SU-DHL-6 (cell line): ENCODE measurements at regions not wholly inside any gene's neighbourhood (a gene's known extent, or its start where the extent isn't known, plus 50 kb on each side); places are given as distances from the start of the nearest gene placed in this dataset.

Source experiments
- H2AFZ ChIP-seq: fragments of 200-600 bp; sonication (generic); 2 replicates; pipeline ENCODE4 v1.6.1; 2014; ENCODE audit warnings: low read depth, mild to moderate bottlenecking, moderate library complexity, mixed read lengths, antibody characterized with exemption, low read length; ENCODE audit not compliant: severe bottlenecking
- H3F3A ChIP-seq: fragments of 200-600 bp; shearing (Covaris generic); 2 replicates; pipeline ENCODE4 v1.6.0; 2016; ENCODE audit warnings: antibody characterized with exemption, mild to moderate bottlenecking; ENCODE audit not compliant: insufficient read depth
- H3K27ac ChIP-seq: fragments of 200-600 bp; sonication (generic); 2 replicates; pipeline ENCODE4 v1.5.1; 2016; ENCODE audit warnings: low read depth, mild to moderate bottlenecking, low read length, moderate library complexity, mixed read lengths
- H3K27me3 ChIP-seq: fragments of 200-600 bp; sonication (generic), shearing (Covaris generic); 2 replicates; pipeline ENCODE4 v1.6.0; 2014; ENCODE audit warnings: mild to moderate bottlenecking, low read length
- H3K36me3 ChIP-seq: fragments of 200-600 bp; sonication (generic); 2 replicates; pipeline ENCODE4 v1.6.1; 2014; ENCODE audit warnings: mild to moderate bottlenecking, low read length, mixed read lengths
- H3K4me2 ChIP-seq: fragments of 300-600, 200-600 bp; shearing (Covaris generic), sonication (generic); 2 replicates; pipeline ENCODE4 v1.6.0; 2014; ENCODE audit warnings: low read length, low read depth, mild to moderate bottlenecking; ENCODE audit not compliant: poor library complexity, severe bottlenecking
- H3K4me3 ChIP-seq: fragments of 200-600 bp; sonication (generic); 2 replicates; pipeline ENCODE4 v1.5.1; 2014; ENCODE audit warnings: antibody characterized with exemption, low read length, mild to moderate bottlenecking, mixed read lengths; ENCODE audit not compliant: insufficient read depth, poor library complexity, severe bottlenecking
- H3K79me2 ChIP-seq: fragments of 200-600 bp; sonication (generic); 2 replicates; pipeline ENCODE4 v1.6.1; 2014; ENCODE audit warnings: mild to moderate bottlenecking, low read length, moderate library complexity; ENCODE audit not compliant: insufficient read depth
- H3K9ac ChIP-seq: fragments of 200-600 bp; sonication (generic); 2 replicates; pipeline ENCODE4 v1.7.0; 2014; ENCODE audit warnings: mild to moderate bottlenecking, low read length
- H3K9me2 ChIP-seq: fragments of 200-600 bp; sonication (generic); replicated peaks from 2 replicates; pipeline ENCODE4 v1.6.1; 2014; ENCODE audit warnings: low read length; ENCODE audit not compliant: insufficient read depth
- H3K9me3 ChIP-seq: fragments of 200-600 bp; sonication (generic); 2 replicates; pipeline ENCODE4 v1.6.1; 2014; ENCODE audit warnings: low read length, mixed read lengths; ENCODE audit not compliant: insufficient read depth
- H4K20me1 ChIP-seq: fragments of 200-600 bp; sonication (generic); 2 replicates; pipeline ENCODE4 v1.6.1; 2014; ENCODE audit warnings: low read depth, mild to moderate bottlenecking, antibody characterized with exemption, low read length, moderate library complexity, mixed read lengths
- CTCF ChIP-seq: fragments of 200-600 bp; sonication (generic); IDR thresholded peaks from one replicate; pipeline ENCODE4 v1.5.1; 2017; ENCODE audit warnings: antibody characterized with exemption, mild to moderate bottlenecking, low read length, moderate library complexity; ENCODE audit not compliant: insufficient read depth, poor library complexity, severe bottlenecking
- EZH2phosphoT487 ChIP-seq: fragments of 200-600 bp; sonication (generic), shearing (Covaris generic); conservative IDR thresholded peaks from 2 replicates; pipeline ENCODE4 v1.6.1; 2018; ENCODE audit warnings: mild to moderate bottlenecking, antibody characterized with exemption, low read length, moderate library complexity, mixed read lengths

GRCh38 chrX:8049827-8050226 is 121.2 kb downstream of the VCX2 start:
- Histone ChIP-seq H3K4me2 (no peak overlapping the region), H3K79me2 (no peaks in the 10 kb centered on the region), H3K27me3 (no peaks in the 10 kb centered on the region), H3K9me2 (no peaks in the 10 kb centered on the region), H3F3A (no peaks in the 10 kb centered on the region), H4K20me1 (no peaks in the 10 kb centered on the region), H3K9ac (no peak overlapping the region), H3K36me3 (no peaks in the 10 kb centered on the region), H3K27ac (no peak overlapping the region), H3K9me3 (no peaks in the 10 kb centered on the region), H2AFZ (no peak overlapping the region), H3K4me3 (no peak overlapping the region)
- no peak for TF ChIP-seq CTCF
- no peak for TF ChIP-seq EZH2phosphoT487

- TF ChIP-seq EZH2phosphoT487, result no peak
- TF ChIP-seq CTCF, result no peak
- Histone ChIP-seq H3K27ac (no peak overlapping the region), H3K9ac (no peak overlapping the region), H3K79me2 (no peaks in the 10 kb centered on the region), H3K4me3 (no peak overlapping the region), H3K4me2 (no peak overlapping the region), H2AFZ (no peak overlapping the region), H3F3A (no peaks in the 10 kb centered on the region), H3K27me3 (no peaks in the 10 kb centered on the region), H4K20me1 (no peaks in the 10 kb centered on the region), H3K9me3 (no peaks in the 10 kb centered on the region), H3K9me2 (no peaks in the 10 kb centered on the region), H3K36me3 (no peaks in the 10 kb centered on the region)
Measured at GRCh38 chrX:8048466-8048865, 121.3 kb upstream of the PNPLA4 start.

- H3K9me2 ChIP-seq, result no peaks in the 10 kb centered on the region
- no peak overlapping the region for H3K4me3 ChIP-seq
- no peak overlapping the region for H3K9ac ChIP-seq
- H3K36me3 ChIP-seq, result no peaks in the 10 kb centered on the region
- no peaks in the 10 kb centered on the region for H3K9me3 ChIP-seq
- H3K27ac ChIP-seq, result no peak overlapping the region
- no peaks in the 10 kb centered on the region for H3K79me2 ChIP-seq
- H3K27me3 ChIP-seq, result no peaks in the 10 kb centered on the region
- no peak for TF ChIP-seq EZH2phosphoT487
- TF ChIP-seq CTCF, result no peak
- no peak overlapping the region for H3K4me2 ChIP-seq
- no peaks in the 10 kb centered on the region for H4K20me1 ChIP-seq
- no peak overlapping the region for H2AFZ ChIP-seq
- no peaks in the 10 kb centered on the region for H3F3A ChIP-seq
Measured at GRCh38 chrX:8044947-8045346, 117.7 kb upstream of the PNPLA4 start.

- Histone ChIP-seq H2AFZ (no peak overlapping the region), H3K27me3 (no peaks in the 10 kb centered on the region), H3K9me2 (no peaks in the 10 kb centered on the region), H3K79me2 (no peaks in the 10 kb centered on the region), H3K4me3 (no peak overlapping the region), H3K36me3 (no peaks in the 10 kb centered on the region), H3K9ac (no peak overlapping the region), H4K20me1 (no peaks in the 10 kb centered on the region), H3K4me2 (no peak overlapping the region), H3K27ac (no peak overlapping the region), H3F3A (no peaks in the 10 kb centered on the region), H3K9me3 (no peaks in the 10 kb centered on the region)
- TF ChIP-seq CTCF (no peak), EZH2phosphoT487 (no peak)
Measured at GRCh38 chrX:8043546-8043945, 116.3 kb upstream of the PNPLA4 start.
